ENCODE measurements at regions not wholly inside any gene's neighbourhood (a gene's known extent, or its start where the extent isn't known, plus 50 kb on each side); places are given as distances from the start of the nearest gene placed in this dataset.
A peak's percentile ranks its signal among the peaks of the same experiment; 100 is the strongest.

DNA sequence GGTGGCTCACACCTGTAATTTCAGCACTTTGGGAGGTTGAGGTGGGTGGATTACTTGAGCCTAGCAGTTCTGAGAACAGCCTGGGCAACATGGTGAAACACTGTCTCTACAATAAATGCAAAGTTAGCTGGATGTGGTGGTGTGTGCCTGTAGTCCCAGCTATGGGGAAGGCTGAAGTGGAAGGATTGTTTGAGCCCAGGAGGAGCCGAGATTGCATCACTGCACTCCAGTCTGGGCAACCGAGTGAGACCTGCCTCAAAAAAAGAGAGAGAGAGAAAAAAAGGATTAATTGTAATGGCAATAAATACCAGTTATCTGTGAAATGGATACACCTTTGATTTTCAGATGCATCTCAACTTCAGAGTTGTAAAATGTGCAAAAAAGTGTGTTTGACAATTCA is 58.8 kb downstream of the SPRY1 start:
- no peak for DNase-seq (ENCODE audit: extremely low spot score)
- peaks cover 1% of the 10 kb centered on the region for H3K4me1 ChIP-seq (ENCODE audit: insufficient read depth)
- 49% methylated on average over 2 of the region's 2 CpGs for WGBS
- no peak overlapping the region for H3K27ac ChIP-seq (ENCODE audit: low read depth)
- no peaks in the 10 kb centered on the region for H3K36me3 ChIP-seq (ENCODE audit: insufficient read depth)
- H3K4me3 ChIP-seq (ENCODE audit: low read depth, low read length), result no peak overlapping the region

DNA sequence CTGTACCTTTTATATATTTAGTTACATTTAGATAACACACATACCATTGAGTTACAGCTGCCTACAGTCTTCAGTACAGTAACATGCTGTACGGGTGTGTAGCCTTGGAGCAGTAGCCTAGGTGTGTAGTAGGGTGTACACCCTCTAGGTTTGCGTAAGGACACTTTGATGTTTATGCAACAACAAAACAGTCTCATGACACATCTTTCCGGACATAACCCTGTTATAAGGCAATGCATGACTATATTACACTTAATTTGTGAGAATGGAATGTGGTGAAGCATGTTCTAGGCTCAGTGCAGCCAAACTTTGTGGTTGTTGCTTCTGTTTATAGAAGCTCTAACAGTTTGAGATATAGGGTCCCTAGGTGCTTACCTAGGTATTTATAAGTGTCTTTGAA is 65.4 kb downstream of the SPRY1 start:
- H3K36me3 ChIP-seq (ENCODE audit: insufficient read depth), result no peaks in the 10 kb centered on the region
- 89% methylated on average over 3 of the region's 3 CpGs for WGBS
- DNase-seq (ENCODE audit: extremely low spot score), result no peak
- H3K27ac ChIP-seq (ENCODE audit: low read depth), result no peak overlapping the region
- H3K4me1 ChIP-seq (ENCODE audit: insufficient read depth), result no peaks in the 10 kb centered on the region
- H3K4me3 ChIP-seq (ENCODE audit: low read depth, low read length), result no peak overlapping the region

DNA sequence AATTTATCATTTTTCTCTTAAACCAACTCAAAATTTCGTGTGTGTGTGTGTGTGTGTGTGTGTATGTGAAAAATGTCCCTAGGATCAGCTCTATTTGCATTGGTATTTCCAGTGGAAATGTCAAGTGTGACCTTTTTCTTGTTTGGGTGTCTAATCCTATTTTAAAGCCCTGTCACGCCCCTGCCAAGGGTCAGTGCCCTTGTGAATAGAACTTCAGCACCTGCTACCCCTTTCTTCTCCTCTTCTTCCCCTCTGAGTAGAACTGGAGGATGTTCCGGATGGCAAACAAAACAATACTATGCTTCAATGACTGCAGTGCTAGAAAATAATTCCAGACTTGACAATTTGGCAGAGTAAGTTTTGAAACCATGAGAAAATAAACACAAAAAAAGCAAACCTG is 67.3 kb downstream of the SPRY1 start:
- no peak for DNase-seq (ENCODE audit: extremely low spot score)
- WGBS, result 77% methylated on average over 3 of the region's 3 CpGs
- Histone ChIP-seq H3K27ac (ENCODE audit: low read depth) (no peak overlapping the region), H3K4me3 (ENCODE audit: low read depth, low read length) (no peak overlapping the region), H3K4me1 (ENCODE audit: insufficient read depth) (no peaks in the 10 kb centered on the region), H3K36me3 (ENCODE audit: insufficient read depth) (no peaks in the 10 kb centered on the region)

DNA sequence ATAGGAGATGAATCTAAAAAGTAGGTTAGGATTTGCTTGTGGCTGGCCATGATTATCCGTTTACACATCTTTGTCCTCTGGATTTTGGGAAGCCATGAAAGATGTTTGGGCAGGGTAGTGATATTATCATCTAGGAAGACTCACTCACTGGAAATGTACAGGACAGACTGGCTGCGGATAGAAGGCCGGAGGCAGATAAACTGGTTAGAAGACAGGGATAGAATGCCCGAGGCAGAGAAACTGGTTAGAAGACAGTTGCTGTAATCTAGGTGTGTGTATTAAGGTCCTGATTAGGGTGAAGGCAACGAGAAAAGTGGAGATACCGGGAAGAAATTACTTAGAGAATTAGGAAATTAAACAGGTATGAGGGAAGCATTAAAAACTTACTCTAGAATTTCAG is 68.8 kb downstream of the SPRY1 start:
- 71% methylated on average over 6 of the region's 6 CpGs for WGBS
- no peak for DNase-seq (ENCODE audit: extremely low spot score)
- Histone ChIP-seq H3K27ac (ENCODE audit: low read depth) (no peak overlapping the region), H3K4me3 (ENCODE audit: low read depth, low read length) (no peak overlapping the region), H3K4me1 (ENCODE audit: insufficient read depth) (no peaks in the 10 kb centered on the region), H3K36me3 (ENCODE audit: insufficient read depth) (no peaks in the 10 kb centered on the region)

- no peaks in the 10 kb centered on the region for H3K36me3 ChIP-seq (ENCODE audit: insufficient read depth)
- no peaks in the 10 kb centered on the region for H3K4me1 ChIP-seq (ENCODE audit: insufficient read depth)
- no peak overlapping the region for H3K4me3 ChIP-seq (ENCODE audit: low read depth, low read length)
- WGBS, result 98% methylated on average over 3 of the region's 3 CpGs
- no peak overlapping the region for H3K27ac ChIP-seq (ENCODE audit: low read depth)
- no peak for DNase-seq (ENCODE audit: extremely low spot score)
These were observed 69.6 kb downstream of the SPRY1 start for GRCh38 chr4:123466080-123466785.

GRCh38 chr4:123468479-123469031 is 72.0 kb downstream of the SPRY1 start:
- no peak overlapping the region for H3K27ac ChIP-seq (ENCODE audit: low read depth)
- H3K4me3 ChIP-seq (ENCODE audit: low read depth, low read length), result no peak overlapping the region
- no peak for DNase-seq (ENCODE audit: extremely low spot score)
- H3K36me3 ChIP-seq (ENCODE audit: insufficient read depth), result no peaks in the 10 kb centered on the region
- 68% methylated on average over 2 of the region's 2 CpGs for WGBS
- H3K4me1 ChIP-seq (ENCODE audit: insufficient read depth), result no peaks in the 10 kb centered on the region

DNA sequence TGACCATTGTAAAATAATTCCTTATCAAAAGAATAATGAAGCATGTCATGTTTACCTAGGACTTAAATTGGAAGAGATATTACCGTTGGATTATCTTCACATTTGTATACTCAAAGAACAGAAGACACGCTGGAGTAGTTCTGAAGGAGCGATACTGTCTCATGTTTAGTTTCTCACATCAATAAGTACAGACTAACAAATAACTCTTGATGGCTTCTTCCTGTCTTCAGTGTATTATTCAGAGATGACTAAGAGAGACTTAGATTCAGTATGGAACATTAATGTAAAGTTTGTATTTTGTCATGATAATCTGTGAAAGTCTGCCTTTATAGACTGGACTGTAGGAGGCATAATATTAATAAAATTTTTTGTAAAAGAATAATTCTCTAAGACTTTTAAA is 72.7 kb downstream of the SPRY1 start:
- DNase-seq (ENCODE audit: extremely low spot score), result no peak
- WGBS, result 75% methylated on average over 3 of the region's 3 CpGs
- H3K27ac ChIP-seq (ENCODE audit: low read depth), result no peak overlapping the region

DNA sequence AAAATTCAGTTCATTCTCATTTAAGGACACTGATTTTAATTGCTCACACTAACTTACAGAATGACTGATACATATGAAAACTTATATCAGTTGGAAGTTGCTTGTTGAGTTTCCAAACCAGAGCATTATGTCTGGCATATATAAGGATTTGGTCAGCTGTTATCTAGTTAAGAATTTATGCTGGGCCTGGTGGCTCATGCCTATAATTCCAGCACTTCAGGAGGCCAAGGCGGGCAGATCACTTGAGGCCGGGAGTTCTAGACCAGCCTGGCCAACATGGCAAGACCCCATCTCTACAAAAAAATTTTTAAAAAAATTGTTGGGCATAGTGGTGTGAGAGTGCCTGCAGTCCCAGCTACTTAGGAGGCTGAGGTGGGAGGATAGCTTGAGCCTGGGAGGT is 73.1 kb downstream of the SPRY1 start:
- H3K27ac ChIP-seq (ENCODE audit: low read depth), result no peak overlapping the region
- DNase-seq (ENCODE audit: extremely low spot score), result no peak
- H3K4me3 ChIP-seq (ENCODE audit: low read depth, low read length), result no peak overlapping the region
- 71% methylated on average over 2 of the region's 2 CpGs for WGBS
- H3K36me3 ChIP-seq (ENCODE audit: insufficient read depth), result no peaks in the 10 kb centered on the region
- H3K4me1 ChIP-seq (ENCODE audit: insufficient read depth), result no peaks in the 10 kb centered on the region

More for the DNA sequence above, 72.7 kb downstream of the SPRY1 start:
- H3K4me3 ChIP-seq (ENCODE audit: low read depth, low read length), result no peak overlapping the region
- no peaks in the 10 kb centered on the region for H3K36me3 ChIP-seq (ENCODE audit: insufficient read depth)
- H3K4me1 ChIP-seq (ENCODE audit: insufficient read depth), result no peaks in the 10 kb centered on the region

GRCh38 chr4:123470640-123471039 is 74.0 kb downstream of the SPRY1 start:
- no peak overlapping the region for H3K27ac ChIP-seq (ENCODE audit: low read depth)
- no peak overlapping the region for H3K4me3 ChIP-seq (ENCODE audit: low read depth, low read length)
- 88% methylated on average over 2 of the region's 2 CpGs for WGBS
- H3K4me1 ChIP-seq (ENCODE audit: insufficient read depth), result no peaks in the 10 kb centered on the region
- no peaks in the 10 kb centered on the region for H3K36me3 ChIP-seq (ENCODE audit: insufficient read depth)
- DNase-seq (ENCODE audit: extremely low spot score), result no peak

- Histone ChIP-seq H3K4me1 (ENCODE audit: insufficient read depth) (no peaks in the 10 kb centered on the region), H3K27ac (ENCODE audit: low read depth) (no peak overlapping the region), H3K4me3 (ENCODE audit: low read depth, low read length) (no peak overlapping the region), H3K36me3 (ENCODE audit: insufficient read depth) (no peaks in the 10 kb centered on the region)
- no peak for DNase-seq (ENCODE audit: extremely low spot score)
- 94% methylated on average over 3 of the region's 3 CpGs for whole genome bisulfite sequencing
These were observed 75.2 kb downstream of the SPRY1 start for GRCh38 chr4:123471655-123472369.

GRCh38 chr4:123474817-123475216 is 78.2 kb downstream of the SPRY1 start:
- Histone ChIP-seq H3K36me3 (ENCODE audit: insufficient read depth) (no peaks in the 10 kb centered on the region), H3K4me3 (ENCODE audit: low read depth, low read length) (no peak overlapping the region), H3K4me1 (ENCODE audit: insufficient read depth) (no peaks in the 10 kb centered on the region), H3K27ac (ENCODE audit: low read depth) (no peak overlapping the region)
- WGBS, result 90% methylated on average over 4 of the region's 4 CpGs
- no peak for DNase-seq (ENCODE audit: extremely low spot score)

GRCh38 chr4:123476089-123476488 is 79.5 kb downstream of the SPRY1 start:
- Histone ChIP-seq H3K27ac (ENCODE audit: low read depth) (no peak overlapping the region), H3K4me1 (ENCODE audit: insufficient read depth) (no peaks in the 10 kb centered on the region), H3K4me3 (ENCODE audit: low read depth, low read length) (no peak overlapping the region), H3K36me3 (ENCODE audit: insufficient read depth) (no peaks in the 10 kb centered on the region)
- 0% methylated on average over 1 of the region's 1 CpG for WGBS
- no peak for DNase-seq (ENCODE audit: extremely low spot score)

- no peak for DNase-seq (ENCODE audit: extremely low spot score)
- no peak overlapping the region for H3K4me3 ChIP-seq (ENCODE audit: low read depth, low read length)
- WGBS, result 68% methylated on average over 8 of the region's 8 CpGs
- H3K4me1 ChIP-seq (ENCODE audit: insufficient read depth), result no peaks in the 10 kb centered on the region
- H3K27ac ChIP-seq (ENCODE audit: low read depth), result no peak overlapping the region
- no peaks in the 10 kb centered on the region for H3K36me3 ChIP-seq (ENCODE audit: insufficient read depth)
These were observed 81.2 kb downstream of the SPRY1 start for GRCh38 chr4:123477711-123478209.

DNA sequence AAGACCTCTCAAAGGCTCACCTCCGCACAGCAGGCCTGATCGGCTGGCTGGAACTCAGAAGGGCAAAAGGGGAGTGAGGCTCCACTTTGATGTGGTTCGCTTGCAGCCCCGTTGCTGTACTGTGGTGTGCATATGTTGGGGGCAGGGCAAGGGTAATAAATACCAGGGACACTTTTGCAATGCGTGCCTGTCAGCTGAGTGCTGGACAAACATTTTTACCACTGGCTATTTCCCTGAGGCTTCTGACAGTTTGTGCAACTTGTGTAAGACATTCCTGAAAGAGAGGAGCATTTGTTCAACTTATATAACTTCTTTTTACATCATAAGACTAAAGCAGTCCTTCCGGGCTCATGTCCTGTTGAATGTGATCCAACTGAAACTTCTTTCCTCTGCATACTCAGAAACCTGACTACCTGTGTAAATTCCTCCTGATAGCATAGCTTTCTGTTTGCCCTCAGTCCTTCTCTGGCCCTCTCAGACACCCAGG is 82.3 kb downstream of the SPRY1 start:
- WGBS, result 51% methylated on average over 6 of the region's 6 CpGs
- DNase-seq (ENCODE audit: extremely low spot score), result peak; percentile 20
- no peak overlapping the region for H3K27ac ChIP-seq (ENCODE audit: low read depth)
- no peaks in the 10 kb centered on the region for H3K4me1 ChIP-seq (ENCODE audit: insufficient read depth)
- no peaks in the 10 kb centered on the region for H3K36me3 ChIP-seq (ENCODE audit: insufficient read depth)
- no peak overlapping the region for H3K4me3 ChIP-seq (ENCODE audit: low read depth, low read length)
